Mesothelial cell of epicardium (in vitro differentiated cells): ENCODE measurements at regions not wholly inside any gene's neighbourhood (a gene's known extent, or its start where the extent isn't known, plus 50 kb on each side); places are given as distances from the start of the nearest gene placed in this dataset.

Source experiments
- DNase-seq, 2 experiments: peaks; one replicate each; pipeline ENCODE4 v3.0.0; 2021; ENCODE audit warnings: low spot score in 2 of 2; ENCODE audit not compliant: unreplicated experiment in 2 of 2
- H3K27ac Mint-ChIP-seq: 2 replicates; pipeline ENCODE4 v1.8.0; 2021; ENCODE audit warnings: mixed read lengths
- H3K27me3 Mint-ChIP-seq: 2 replicates; pipeline ENCODE4 v1.8.0; 2021; ENCODE audit warnings: low read depth, mixed read lengths
- H3K36me3 Mint-ChIP-seq: 2 replicates; pipeline ENCODE4 v1.8.0; 2021; ENCODE audit warnings: mixed read lengths
- H3K4me1 Mint-ChIP-seq: 2 replicates; pipeline ENCODE4 v1.8.0; 2021; ENCODE audit warnings: mixed read lengths
- H3K4me3 Mint-ChIP-seq: 2 replicates; pipeline ENCODE4 v1.8.0; 2021; ENCODE audit warnings: mild to moderate bottlenecking, moderate library complexity, mixed read lengths
- H3K9me3 Mint-ChIP-seq: 2 replicates; pipeline ENCODE4 v1.8.0; 2021; ENCODE audit warnings: mixed read lengths
- CTCF ChIP-seq: fragments of 200-600 bp; sonication (generic); IDR thresholded peaks from one replicate; pipeline ENCODE4 v1.5.0; 2021; ENCODE audit warnings: antibody characterized with exemption; ENCODE audit not compliant: unreplicated experiment

- no peaks in the 10 kb centered on the region for H3K27me3 Mint-ChIP-seq
Observed at GRCh38 chr12:123075646-123076171, 75.2 kb downstream of the PITPNM2 start.

DNA sequence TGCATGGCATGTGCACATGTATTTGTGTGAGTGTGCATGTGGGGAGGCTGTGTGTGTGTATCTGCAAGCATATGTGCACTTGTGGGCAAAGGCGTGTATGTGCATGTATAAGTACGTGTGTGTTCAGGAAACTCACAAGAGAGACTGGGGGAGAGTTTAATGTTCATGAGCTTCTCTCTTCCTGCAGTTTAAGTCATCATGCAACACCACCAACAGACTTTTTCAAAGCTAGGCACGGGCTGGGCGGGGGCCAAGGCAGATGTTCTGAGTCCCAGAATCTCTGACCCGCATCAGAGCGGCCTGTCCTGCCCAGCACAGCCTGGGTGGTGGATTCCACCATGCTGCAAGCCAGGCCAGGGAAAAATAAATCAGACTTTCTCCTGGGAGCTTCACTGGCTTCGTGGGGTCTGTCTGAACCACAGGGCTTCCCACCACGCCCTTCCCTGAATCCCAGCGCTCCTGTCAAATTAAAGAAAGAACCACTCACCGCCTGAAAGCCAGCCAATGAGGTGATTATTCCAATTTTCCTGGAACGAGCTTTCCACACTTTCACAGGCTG lies 75.7 kb downstream of the PITPNM2 start:
- no peaks in the 10 kb centered on the region for H3K9me3 Mint-ChIP-seq
- H3K36me3 Mint-ChIP-seq: no peaks in the 10 kb centered on the region
- no peak overlapping the region for H3K4me3 Mint-ChIP-seq
- peaks cover 21% of the 10 kb centered on the region for H3K4me1 Mint-ChIP-seq
- peak overlapping the region; percentile 68 for H3K27ac Mint-ChIP-seq
- DNase-seq: no peak
- no peak for TF ChIP-seq CTCF
- H3K27me3 Mint-ChIP-seq: no peaks in the 10 kb centered on the region

More at GRCh38 chr12:123075646-123076171, 75.2 kb downstream of the PITPNM2 start:
- DNase-seq: peak in 1 of 2 experiments; percentile 56
- Mint-ChIP-seq H3K4me1 (peaks cover 18% of the 10 kb centered on the region), H3K27ac (peak overlapping the region; percentile 68), H3K36me3 (no peaks in the 10 kb centered on the region), H3K4me3 (peak overlapping the region; percentile 24), H3K9me3 (no peaks in the 10 kb centered on the region)
- TF ChIP-seq CTCF: no peak

DNA sequence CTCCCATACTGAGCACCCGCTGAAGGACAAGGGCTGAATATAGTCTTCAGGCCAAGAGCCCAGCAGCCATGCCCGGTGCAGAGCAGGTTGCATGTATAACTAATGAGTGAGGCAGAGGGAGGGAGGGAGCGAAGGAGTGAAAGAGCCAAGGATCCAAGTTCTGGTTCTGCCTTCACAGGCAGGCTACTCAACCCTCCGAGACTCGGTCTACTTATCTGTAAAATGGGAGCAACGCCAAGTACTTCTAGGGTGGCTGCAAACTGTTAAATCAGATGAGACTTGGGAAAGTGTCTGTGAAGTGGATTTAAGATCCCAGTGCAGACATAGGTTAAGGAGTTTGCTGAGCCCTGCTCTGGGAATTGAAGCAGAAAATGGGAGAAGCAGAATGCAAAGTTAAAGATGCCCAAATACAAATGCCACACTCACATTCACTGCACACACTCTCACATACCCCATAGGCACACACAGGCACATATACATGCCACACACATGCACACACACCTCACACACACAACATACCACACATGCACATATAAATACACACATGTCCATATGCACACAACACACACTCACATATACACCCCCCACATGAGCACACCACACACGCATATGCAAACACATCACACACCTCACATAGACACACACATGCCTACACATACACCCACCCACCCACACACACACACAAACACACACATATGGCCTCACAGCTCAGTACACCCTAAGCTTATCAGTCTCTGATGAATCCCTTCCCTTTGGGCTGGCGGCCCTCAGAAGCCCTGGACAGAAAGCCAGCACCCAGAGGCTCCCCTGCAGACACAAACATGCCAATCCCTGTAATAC lies 76.7 kb downstream of the PITPNM2 start:
- Mint-ChIP-seq H3K4me3 (no peak overlapping the region), H3K36me3 (no peaks in the 10 kb centered on the region), H3K27ac (no peak overlapping the region), H3K27me3 (no peaks in the 10 kb centered on the region), H3K9me3 (no peaks in the 10 kb centered on the region), H3K4me1 (peaks cover 21% of the 10 kb centered on the region)
- no peak for DNase-seq
- no peak for TF ChIP-seq CTCF

- Mint-ChIP-seq H3K36me3 (no peaks in the 10 kb centered on the region), H3K4me3 (no peak overlapping the region), H3K27me3 (no peaks in the 10 kb centered on the region), H3K27ac (no peak overlapping the region), H3K9me3 (no peaks in the 10 kb centered on the region), H3K4me1 (peaks cover 21% of the 10 kb centered on the region)
- TF ChIP-seq CTCF: no peak
- no peak for DNase-seq
Observed at GRCh38 chr12:123073292-123073691, 77.6 kb downstream of the PITPNM2 start.

DNA sequence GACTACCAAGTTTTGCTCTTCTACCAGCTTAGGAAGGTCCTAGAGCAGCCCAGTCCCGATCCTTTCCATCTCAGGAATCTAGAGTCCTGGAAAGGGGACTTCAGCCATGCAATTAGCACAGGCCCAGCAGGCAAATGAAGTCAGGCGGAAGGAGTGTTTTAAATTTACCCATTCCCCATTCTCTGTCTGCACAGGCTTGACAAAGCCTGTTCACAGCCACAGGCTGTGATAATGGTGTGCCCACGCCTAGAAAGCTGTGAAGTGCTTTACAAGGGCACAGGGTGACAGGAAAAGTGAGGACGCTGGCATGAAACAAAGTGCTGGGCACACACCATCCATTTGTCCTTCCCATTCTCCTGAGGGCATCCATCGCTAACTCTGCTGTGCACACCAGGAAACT lies 79.0 kb downstream of the PITPNM2 start:
- Mint-ChIP-seq H3K27me3 (no peaks in the 10 kb centered on the region), H3K27ac (no peak overlapping the region), H3K4me1 (peaks cover 21% of the 10 kb centered on the region), H3K36me3 (no peaks in the 10 kb centered on the region), H3K4me3 (no peak overlapping the region), H3K9me3 (no peaks in the 10 kb centered on the region)
- no peak for TF ChIP-seq CTCF
- no peak for DNase-seq
